ENCODE measurements at regions not wholly inside any gene's neighbourhood (a gene's known extent, or its start where the extent isn't known, plus 50 kb on each side); places are given as distances from the start of the nearest gene placed in this dataset.

DNA sequence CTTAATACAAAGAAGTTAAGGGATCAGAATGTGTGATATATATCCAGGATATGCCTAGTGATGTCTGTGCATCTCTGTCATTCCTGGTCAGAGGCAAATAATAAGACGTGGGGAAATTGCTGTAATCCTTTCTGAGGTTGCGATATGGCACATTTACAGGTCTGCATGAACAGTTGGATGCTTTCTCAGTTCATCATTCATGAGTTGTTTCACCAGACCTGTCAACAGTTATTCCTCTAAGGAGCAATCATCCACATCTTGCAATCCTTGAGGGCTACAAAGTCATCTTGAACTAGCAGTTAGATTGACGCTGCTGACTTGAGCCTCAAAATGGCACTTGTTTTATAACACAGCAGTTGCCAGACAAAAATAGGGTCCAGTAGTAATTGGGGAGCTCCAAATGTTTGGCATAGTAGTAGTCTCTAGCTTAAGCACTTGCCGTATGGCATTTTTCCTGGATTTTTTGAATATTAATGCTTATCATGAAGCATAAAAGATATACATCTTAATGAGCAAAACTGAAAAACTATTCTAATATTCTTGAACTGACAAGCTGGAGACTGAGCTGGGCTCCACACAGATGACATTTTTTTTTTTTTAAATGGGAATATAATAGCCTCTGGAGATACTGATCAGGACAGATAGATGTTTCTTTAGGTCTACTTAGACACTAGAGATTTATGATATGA, 761.7 kb downstream of the VGLL3 start:
- ATAC-seq (no peak), FAIRE-seq (no peak), DNase-seq (ENCODE audit: low read depth, low spot score) (no peak)
- intact Hi-C loops (cut with micrococcal nuclease; ENCODE audit: unreplicated experiment), result no loop called here
- Histone ChIP-seq H3K27ac (ENCODE audit: control insufficient read depth, insufficient read depth) (no peak overlapping the region), H3K9ac (ENCODE audit: control insufficient read depth, insufficient read depth, low read length) (no peak overlapping the region), H3K9me3 (replicated peaks; ENCODE audit: control insufficient read depth, insufficient read depth, low read length) (no peaks in the 10 kb centered on the region), H3K4me3 (no peak overlapping the region), H3K4me2 (ENCODE audit: control insufficient read depth, insufficient read depth) (no peak overlapping the region), H3K4me1 (ENCODE audit: control insufficient read depth, insufficient read depth, low read length) (no peaks in the 10 kb centered on the region), H3K79me2 (ENCODE audit: control insufficient read depth, insufficient read depth, low read length) (no peaks in the 10 kb centered on the region), H3K36me3 (ENCODE audit: control insufficient read depth in 2 of 2, insufficient read depth in 2 of 2, low read length in 1 of 2) (no peaks in the 10 kb centered on the region), H2AFZ (ENCODE audit: control insufficient read depth, low read depth, low read length) (no peak overlapping the region), H4K20me1 (ENCODE audit: control insufficient read depth, insufficient read depth) (no peaks in the 10 kb centered on the region), H3K27me3 (replicated peaks in 1 of 2; ENCODE audit: control insufficient read depth in 2 of 2, insufficient read depth in 2 of 2, low read length in 1 of 2) (no peaks in the 10 kb centered on the region)
- WGBS (ENCODE audit: insufficient coverage, insufficient replicate concordance, low lambda C conversion rate, missing lambda C conversion rate), result 56% methylated on average over 4 of the region's 4 CpGs
- ChIA-PET RAD21 (ENCODE audit: unreplicated experiment) (no interaction called here), CTCF (no interaction called here), SMC1A (ENCODE audit: uncharacterized antibody, unreplicated experiment) (no interaction called here), POLR2A (no interaction called here)
- TF ChIP-seq GABPA (IDR thresholded peaks at IDR 0.05; ENCODE audit: low read depth), result no peak
- TF ChIP-seq, protein P1, sequence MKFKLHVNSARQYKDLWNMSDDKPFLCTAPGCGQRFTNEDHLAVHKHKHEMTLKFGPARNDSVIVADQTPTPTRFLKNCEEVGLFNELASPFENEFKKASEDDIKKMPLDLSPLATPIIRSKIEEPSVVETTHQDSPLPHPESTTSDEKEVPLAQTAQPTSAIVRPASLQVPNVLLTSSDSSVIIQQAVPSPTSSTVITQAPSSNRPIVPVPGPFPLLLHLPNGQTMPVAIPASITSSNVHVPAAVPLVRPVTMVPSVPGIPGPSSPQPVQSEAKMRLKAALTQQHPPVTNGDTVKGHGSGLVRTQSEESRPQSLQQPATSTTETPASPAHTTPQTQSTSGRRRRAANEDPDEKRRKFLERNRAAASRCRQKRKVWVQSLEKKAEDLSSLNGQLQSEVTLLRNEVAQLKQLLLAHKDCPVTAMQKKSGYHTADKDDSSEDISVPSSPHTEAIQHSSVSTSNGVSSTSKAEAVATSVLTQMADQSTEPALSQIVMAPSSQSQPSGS (IDR thresholded peaks at IDR 0.05; ENCODE audit: low read length), result no peak
- BruUV-seq (replicated peaks), result no TSS peak
- in situ Hi-C loops (cut with MboI), result no loop called here

DNA sequence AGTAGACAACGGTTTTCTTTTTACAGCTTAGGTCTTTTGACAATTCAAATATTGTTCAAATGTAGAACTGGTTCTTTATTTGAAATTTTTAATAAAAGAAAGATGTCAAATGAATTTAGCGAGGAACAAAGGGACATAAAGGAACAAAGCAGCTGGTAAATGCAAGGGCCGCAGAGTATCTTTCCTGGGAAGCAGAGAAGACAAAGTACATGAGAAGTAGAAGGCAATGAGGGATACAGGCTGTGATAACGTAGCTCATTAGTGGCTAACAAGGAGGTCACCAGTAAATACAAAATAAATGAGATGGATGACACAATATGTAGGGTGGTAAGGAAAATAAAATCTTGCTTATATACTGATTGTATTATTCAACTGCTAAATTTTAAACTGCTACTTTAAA, 762.8 kb downstream of the VGLL3 start:
- no TSS peak for BruUV-seq (replicated peaks)
- H3K27me3 ChIP-seq (replicated peaks in 1 of 2; ENCODE audit: control insufficient read depth in 2 of 2, insufficient read depth in 2 of 2, low read length in 1 of 2), result no peaks in the 10 kb centered on the region
- no peaks in the 10 kb centered on the region for H3K79me2 ChIP-seq (ENCODE audit: control insufficient read depth, insufficient read depth, low read length)
- no peaks in the 10 kb centered on the region for H3K4me1 ChIP-seq (ENCODE audit: control insufficient read depth, insufficient read depth, low read length)
- intact Hi-C loops (cut with micrococcal nuclease; ENCODE audit: unreplicated experiment), result no loop called here
- ChIA-PET SMC1A (ENCODE audit: uncharacterized antibody, unreplicated experiment) (interaction anchor here (1.1 kb wide), 1 partner anchor 14 kb away, joined by 3 read pairs; no protein-coding TSS in a partner anchor), POLR2A (no interaction called here), CTCF (no interaction called here), RAD21 (ENCODE audit: unreplicated experiment) (no interaction called here)
- 13% methylated on average over 4 of the region's 4 CpGs for WGBS (ENCODE audit: insufficient coverage, insufficient replicate concordance, low lambda C conversion rate, missing lambda C conversion rate)
- no peaks in the 10 kb centered on the region for H4K20me1 ChIP-seq (ENCODE audit: control insufficient read depth, insufficient read depth)
- no peaks in the 10 kb centered on the region for H3K36me3 ChIP-seq (ENCODE audit: control insufficient read depth in 2 of 2, insufficient read depth in 2 of 2, low read length in 1 of 2)
- ATAC-seq (no peak), FAIRE-seq (no peak), DNase-seq (ENCODE audit: low read depth, low spot score) (no peak)
- no peak overlapping the region for H3K9ac ChIP-seq (ENCODE audit: control insufficient read depth, insufficient read depth, low read length)
- no peaks in the 10 kb centered on the region for H3K9me3 ChIP-seq (replicated peaks; ENCODE audit: control insufficient read depth, insufficient read depth, low read length)
- no peak overlapping the region for H3K27ac ChIP-seq (ENCODE audit: control insufficient read depth, insufficient read depth)
- in situ Hi-C loops (cut with MboI), result no loop called here
- H3K4me3 ChIP-seq, result no peak overlapping the region
- TF ChIP-seq TCF3 (IDR thresholded peaks at IDR 0.05; ENCODE audit: borderline replicate concordance, insufficient read depth, low read depth, low read length), result no peak
- TF ChIP-seq CBX5 (IDR thresholded peaks at IDR 0.05; ENCODE audit: low read depth), result no peak
- no peak for TF ChIP-seq TARDBP (IDR thresholded peaks at IDR 0.05; ENCODE audit: borderline replicate concordance)
- TF ChIP-seq YBX1 (IDR thresholded peaks at IDR 0.05), result no peak
- no peak for TF ChIP-seq KLF5 (IDR thresholded peaks at IDR 0.05; ENCODE audit: partially characterized antibody)
- no peak for TF ChIP-seq IKZF1 (conservative IDR thresholded peaks at IDR 0.05)
- no peak for TF ChIP-seq BCL11A (IDR thresholded peaks at IDR 0.05; ENCODE audit: low read depth, low read length)
- TF ChIP-seq STAT3 (IDR thresholded peaks at IDR 0.05; ENCODE audit: low read depth, low read length), result no peak
- TF ChIP-seq ZBED1 (IDR thresholded peaks at IDR 0.05; ENCODE audit: borderline replicate concordance), result no peak
- TF ChIP-seq NFYA (IDR thresholded peaks at IDR 0.05; ENCODE audit: borderline replicate concordance, low read depth, low read length), result no peak
- no peak for TF ChIP-seq NFIC (IDR thresholded peaks at IDR 0.05; ENCODE audit: low read depth, low read length)
- no peak overlapping the region for H2AFZ ChIP-seq (ENCODE audit: control insufficient read depth, low read depth, low read length)
- H3K4me2 ChIP-seq (ENCODE audit: control insufficient read depth, insufficient read depth), result no peak overlapping the region
